ENCODE measurements at regions not wholly inside any gene's neighbourhood (a gene's known extent, or its start where the extent isn't known, plus 50 kb on each side); places are given as distances from the start of the nearest gene placed in this dataset.
"Not testable (repeated sequence)": the region's sequence is repeated elsewhere in the genome, so short reads cannot be mapped to it uniquely, and the experiment has no call there.

DNA sequence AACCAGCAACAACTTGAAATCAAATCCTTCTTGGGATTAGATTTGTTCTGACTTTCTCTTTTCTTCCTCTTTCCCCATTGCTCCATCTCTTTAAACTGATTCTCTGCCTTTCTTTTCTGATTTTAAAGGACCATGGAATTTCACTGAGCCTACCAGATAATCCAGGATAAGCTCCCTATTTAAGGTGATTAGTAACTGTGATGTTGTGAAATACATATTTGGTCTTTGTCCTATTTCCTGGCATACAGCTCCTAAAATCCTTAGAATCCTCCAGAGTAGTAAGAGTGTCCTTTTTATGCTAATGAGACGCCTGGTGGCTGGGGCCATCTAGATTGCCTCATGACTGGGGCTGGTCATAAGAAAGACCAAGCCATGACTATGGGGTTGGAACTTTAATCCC is 236.9 kb downstream of the USP25 start:
- TF ChIP-seq, protein P1, sequence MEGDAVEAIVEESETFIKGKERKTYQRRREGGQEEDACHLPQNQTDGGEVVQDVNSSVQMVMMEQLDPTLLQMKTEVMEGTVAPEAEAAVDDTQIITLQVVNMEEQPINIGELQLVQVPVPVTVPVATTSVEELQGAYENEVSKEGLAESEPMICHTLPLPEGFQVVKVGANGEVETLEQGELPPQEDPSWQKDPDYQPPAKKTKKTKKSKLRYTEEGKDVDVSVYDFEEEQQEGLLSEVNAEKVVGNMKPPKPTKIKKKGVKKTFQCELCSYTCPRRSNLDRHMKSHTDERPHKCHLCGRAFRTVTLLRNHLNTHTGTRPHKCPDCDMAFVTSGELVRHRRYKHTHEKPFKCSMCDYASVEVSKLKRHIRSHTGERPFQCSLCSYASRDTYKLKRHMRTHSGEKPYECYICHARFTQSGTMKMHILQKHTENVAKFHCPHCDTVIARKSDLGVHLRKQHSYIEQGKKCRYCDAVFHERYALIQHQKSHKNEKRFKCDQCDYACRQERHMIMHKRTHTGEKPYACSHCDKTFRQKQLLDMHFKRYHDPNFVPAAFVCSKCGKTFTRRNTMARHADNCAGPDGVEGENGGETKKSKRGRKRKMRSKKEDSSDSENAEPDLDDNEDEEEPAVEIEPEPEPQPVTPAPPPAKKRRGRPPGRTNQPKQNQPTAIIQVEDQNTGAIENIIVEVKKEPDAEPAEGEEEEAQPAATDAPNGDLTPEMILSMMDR (IDR thresholded peaks at IDR 0.05; ENCODE audit: extremely low read depth, missing control alignments) = no peak
- no peak for DNase-seq (ENCODE audit: low spot score)

DNA sequence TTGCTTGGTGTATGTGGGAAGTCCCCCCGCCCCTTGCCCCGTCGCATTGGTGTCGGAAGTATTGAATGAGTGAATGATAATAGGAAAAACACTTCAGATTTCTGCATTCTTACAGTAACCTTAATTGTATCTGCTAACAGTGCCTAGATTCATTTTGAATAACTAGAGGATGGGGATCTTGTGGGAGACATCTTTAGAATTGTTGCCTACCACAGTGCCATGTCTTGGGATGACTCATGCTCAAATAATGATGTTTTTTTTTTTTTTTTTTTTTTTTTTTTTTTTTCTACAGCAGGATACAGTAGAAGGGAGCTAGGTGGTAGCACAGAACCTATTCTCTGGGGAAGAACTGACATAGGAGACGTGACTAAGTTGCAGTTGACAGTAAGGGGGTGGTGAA is 237.9 kb downstream of the USP25 start:
- TF ChIP-seq, protein P1 (IDR thresholded peaks at IDR 0.05; ENCODE audit: extremely low read depth, missing control alignments) = no peak
- DNase-seq (ENCODE audit: low spot score) = no peak

DNA sequence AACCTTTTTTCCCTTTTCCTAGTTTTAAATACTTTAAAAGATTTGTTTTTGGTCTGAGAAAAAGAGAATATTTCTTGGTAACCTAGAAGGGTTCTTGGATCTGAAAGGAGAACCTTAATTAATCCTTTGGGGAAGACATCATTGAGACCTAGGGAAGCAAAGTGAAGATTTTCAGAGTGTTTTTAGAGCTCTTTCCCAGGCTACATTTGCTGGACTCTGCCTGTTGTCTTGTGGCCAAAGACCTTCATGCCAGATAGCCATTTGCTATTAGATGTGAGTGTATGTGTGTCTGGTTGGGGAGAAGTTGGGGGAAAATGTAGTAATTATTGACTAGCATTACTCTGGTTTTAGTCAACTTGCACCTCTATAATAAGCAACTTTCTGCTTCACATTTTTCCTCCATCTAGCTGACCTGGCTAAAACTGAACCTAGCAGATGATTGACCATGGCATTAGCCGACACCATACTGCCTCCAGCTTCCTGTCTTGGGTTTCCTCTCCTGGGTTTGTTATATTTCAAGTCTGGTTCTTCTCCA is 239.1 kb downstream of the USP25 start:
- DNase-seq (ENCODE audit: low spot score) = no peak
- TF ChIP-seq, protein P1 (IDR thresholded peaks at IDR 0.05; ENCODE audit: extremely low read depth, missing control alignments) = no peak

DNA sequence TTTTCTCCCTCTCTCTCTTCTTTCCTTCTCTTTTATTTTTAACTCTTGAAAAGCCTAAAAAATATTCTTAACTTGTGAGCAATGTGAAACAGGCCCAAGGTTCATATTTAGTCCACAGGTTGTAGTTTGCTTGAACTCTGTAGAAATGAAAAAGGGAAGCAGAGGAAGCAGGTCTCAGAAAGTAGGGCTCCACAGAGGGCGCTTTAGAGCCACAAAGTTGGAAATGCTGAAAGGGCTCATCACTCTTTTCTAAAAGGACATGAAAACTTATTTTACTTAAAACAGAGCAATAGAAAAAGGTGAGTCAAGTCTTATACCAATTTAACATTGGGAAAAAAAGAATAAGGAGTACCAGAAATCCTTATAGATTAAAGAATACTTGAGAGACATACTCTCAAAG is 247.0 kb downstream of the USP25 start:
- TF ChIP-seq, protein P1 (IDR thresholded peaks at IDR 0.05; ENCODE audit: extremely low read depth, missing control alignments) = no peak
- no peak for DNase-seq (ENCODE audit: low spot score)

DNA sequence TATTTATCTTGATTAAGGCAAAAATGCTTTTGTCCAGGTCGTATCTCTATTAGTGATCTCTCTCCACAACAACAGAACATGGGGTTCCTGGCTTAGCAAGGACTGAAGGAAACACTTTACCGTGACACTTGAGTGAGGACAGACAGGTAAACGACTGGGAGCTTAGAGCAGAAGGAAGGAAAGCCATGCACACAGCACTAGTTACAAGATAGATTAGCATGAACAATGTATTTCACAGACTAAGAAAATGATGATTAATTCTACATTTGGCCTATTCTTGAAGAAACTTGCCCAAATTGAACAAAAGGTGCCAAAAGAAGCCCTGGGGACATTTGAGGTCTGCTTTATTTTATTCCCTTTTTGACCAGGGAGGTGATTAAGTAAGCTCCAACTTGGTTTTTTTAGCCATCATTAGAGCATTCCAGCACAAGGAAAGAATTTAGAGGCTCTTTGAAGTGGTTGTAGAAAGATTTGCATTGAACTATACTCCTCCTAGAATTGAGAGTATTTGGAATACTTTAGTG is 248.5 kb downstream of the USP25 start:
- TF ChIP-seq, protein P1 (IDR thresholded peaks at IDR 0.05; ENCODE audit: extremely low read depth, missing control alignments) = no peak
- no peak for DNase-seq (ENCODE audit: low spot score)

DNA sequence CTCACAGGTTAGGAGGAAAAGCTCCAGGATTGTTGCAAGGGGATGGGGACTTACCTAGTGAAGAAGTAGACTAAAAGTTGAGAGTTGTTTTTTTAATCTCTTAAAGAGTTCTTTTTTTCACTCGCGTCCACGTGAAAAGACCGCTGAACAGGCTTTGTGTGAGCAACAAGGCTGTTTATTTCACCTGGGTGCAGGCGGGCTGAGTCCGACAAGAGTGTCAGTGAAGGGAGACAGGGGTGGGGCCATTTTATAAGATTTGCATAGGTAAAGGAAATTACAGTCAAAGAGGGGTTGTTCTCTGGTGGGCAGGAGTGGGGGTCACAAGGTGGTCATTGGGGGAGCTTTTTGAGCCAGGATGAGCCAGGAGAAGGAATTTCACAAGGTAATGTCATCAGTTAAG is 249.7 kb downstream of the USP25 start:
- not testable (repeated sequence) for DNase-seq (ENCODE audit: low spot score)

DNA sequence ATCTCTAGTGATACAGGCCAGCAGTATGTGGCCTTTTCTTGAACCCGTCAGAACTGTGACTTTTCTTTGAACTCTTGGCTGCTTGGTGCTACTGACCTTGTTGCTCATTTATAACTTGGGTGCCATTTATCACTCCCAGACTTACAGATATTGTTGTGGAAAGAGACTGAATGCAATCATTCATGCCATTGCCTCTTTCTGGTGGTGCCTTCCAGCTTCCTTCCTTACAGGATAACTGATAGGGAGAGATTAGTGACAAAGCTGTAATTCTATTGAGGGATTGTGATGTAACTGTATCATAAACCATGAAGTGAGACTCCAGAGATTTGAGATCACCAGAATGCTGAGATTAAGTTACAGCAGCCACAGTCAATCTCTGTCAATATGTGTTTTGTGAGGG is 256.5 kb downstream of the USP25 start:
- no peak for DNase-seq (ENCODE audit: low spot score)
- TF ChIP-seq, protein P1 (IDR thresholded peaks at IDR 0.05; ENCODE audit: extremely low read depth, missing control alignments) = no peak

DNA sequence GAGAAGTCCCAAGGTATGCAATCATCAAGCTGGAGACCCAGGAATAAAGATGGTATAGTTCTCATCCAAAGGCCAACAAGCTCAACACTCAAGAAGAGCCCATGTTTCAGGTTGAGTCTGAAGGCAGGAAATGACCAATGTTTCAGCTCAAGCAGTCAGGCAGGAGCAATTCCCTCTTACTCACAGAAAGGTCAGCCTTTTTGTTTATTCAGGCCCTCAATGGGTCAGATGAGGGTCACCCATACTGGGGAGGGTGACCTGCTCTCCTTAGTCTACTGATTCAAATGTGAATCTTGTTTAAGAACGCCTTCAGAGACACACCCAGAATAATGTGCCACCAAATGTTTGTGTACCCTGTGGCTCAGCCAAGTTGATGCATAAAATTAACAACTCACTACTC is 262.4 kb downstream of the USP25 start:
- TF ChIP-seq, protein P1 (IDR thresholded peaks at IDR 0.05; ENCODE audit: extremely low read depth, missing control alignments) = no peak
- no peak for DNase-seq (ENCODE audit: low spot score)

Data from GM20000 (cell line).